Heart right ventricle (tissue), 16 donors: ENCODE measurements at regions not wholly inside any gene's neighbourhood (a gene's known extent, or its start where the extent isn't known, plus 50 kb on each side); places are given as distances from the start of the nearest gene placed in this dataset.

Experiments used
- ATAC-seq, 8 donors: fragments of 200-7000 bp; cut with Tn5 transposase; one replicate each; pipeline ENCODE4 v1.9.1; 2020; ENCODE audit warnings: mild to moderate bottlenecking in 8 of 8, moderate library complexity in 8 of 8, moderate number of reproducible peaks in 1 of 8
- DNase-seq, 2 donors: peaks; one replicate each; pipeline ENCODE4 v3.0.0-alpha.2; 2020
- H3K27ac ChIP-seq, 10 donors: fragments of 200-600 bp; sonication (generic) in 2 of 10; one replicate each; pipeline versions ENCODE4 v1.5.0 to v1.8.0; 2020 to 2022; ENCODE audit warnings: mild to moderate bottlenecking in 3 of 10
- H3K27me3 ChIP-seq, 7 donors: fragments of 200-600 bp; one replicate each; pipeline ENCODE4 v1.8.0; 2021 to 2022; ENCODE audit warnings: mild to moderate bottlenecking in 2 of 7
- H3K36me3 ChIP-seq, 9 donors: fragments of 200-600 bp; sonication (generic) in 1 of 9; one replicate each; pipeline versions ENCODE4 v1.5.0 to v1.8.0; 2020 to 2022; ENCODE audit warnings: mild to moderate bottlenecking in 2 of 9
- H3K4me1 ChIP-seq, 9 donors: fragments of 200-600 bp; sonication (generic) in 1 of 9; one replicate each; pipeline versions ENCODE4 v1.5.0 to v1.8.0; 2020 to 2022; ENCODE audit warnings: mild to moderate bottlenecking in 4 of 9
- H3K4me3 ChIP-seq, 10 donors: fragments of 200-600 bp; sonication (generic) in 2 of 10; one replicate each; pipeline versions ENCODE4 v1.5.0 to v1.8.0; 2020 to 2022; ENCODE audit warnings: mild to moderate bottlenecking in 7 of 10, moderate library complexity in 2 of 10
- H3K9me3 ChIP-seq, 11 donors: fragments of 200-600 bp in 10 of 11; sonication (generic) in 2 of 11; one replicate each; pipeline versions ENCODE4 v1.5.0 to v1.8.0; 2013 to 2022; ENCODE audit warnings: mild to moderate bottlenecking in 2 of 11, control low read depth in 1 of 11, moderate library complexity in 1 of 11
- WGBS, 2 donors: extraction: QIAGEN DNeasy Blood & Tissue Kit; methylation state at CpG; one replicate each; pipeline ENCODE4 v1.1.7; 2013; ENCODE audit warnings: inconsistent platforms in 1 of 2; 5-methylcytosine and 5-hydroxymethylcytosine counted together
- intact Hi-C, 10 donors: fragments of 100-400 bp; cut with DNase I; formaldehyde crosslinking; loops; one replicate each; pipeline versions ENCODE4 v1.11.1 to v1.14.2; 2022
- TF ChIP-seq, protein P1 (sequence below), 9 donors: fragments of 200-600 bp; sonication (generic) in 2 of 9; IDR thresholded peaks; one replicate each; pipeline versions ENCODE4 v1.5.0 to v1.8.0; 2021 to 2022; ENCODE audit warnings: antibody characterized with exemption in 9 of 9, mild to moderate bottlenecking in 5 of 9, moderate library complexity in 1 of 9
- donor health status: Arrhythmogenic right ventricular cardiomyopathy.
- donor health status: ischemic (EF 13 %, LVEDD 7.1; RV severe dilation, severe dysfunction).
- donor health status: healthy with polysubstance abuse.
- donor health status: DM: no; HTN: yes; CAD: no.
- donor health status: DM: no; HTN: no; CAD: no.
- donor health status: ischemic (EF 25% LVEDD 6.9; RV normal size, moderate dysfunction).
- donor health status: ischemic (EF 25% LVEDD 5.7; RV mildly dilated, moderate dysfunction).
- donor health status: healthy.
- donor health status: DM: yes; HTN: yes; CAD: no.
- donor health status: Ischemic cardiomyopathy.
- donor health status: ischemic (EF 35%, LVEDD 5.7; RV mildly dilated, moderate dysfunction).
- donor health status: nonischemic (EF 11% LVEDD 7.7; RV severe dilation, severe dysfunction).
- donor health status: DM: yes; HTN: yes; CAD: no.
- donor health status: PGD.
- donor health status: ischemic (EF 29% LVEDD 5.4; RV normal size, mild dysfunction).
- donor health status: nonischemic (EF 23%, LVEDD 6.1; RV moderate dilation, normal function).

DNA sequence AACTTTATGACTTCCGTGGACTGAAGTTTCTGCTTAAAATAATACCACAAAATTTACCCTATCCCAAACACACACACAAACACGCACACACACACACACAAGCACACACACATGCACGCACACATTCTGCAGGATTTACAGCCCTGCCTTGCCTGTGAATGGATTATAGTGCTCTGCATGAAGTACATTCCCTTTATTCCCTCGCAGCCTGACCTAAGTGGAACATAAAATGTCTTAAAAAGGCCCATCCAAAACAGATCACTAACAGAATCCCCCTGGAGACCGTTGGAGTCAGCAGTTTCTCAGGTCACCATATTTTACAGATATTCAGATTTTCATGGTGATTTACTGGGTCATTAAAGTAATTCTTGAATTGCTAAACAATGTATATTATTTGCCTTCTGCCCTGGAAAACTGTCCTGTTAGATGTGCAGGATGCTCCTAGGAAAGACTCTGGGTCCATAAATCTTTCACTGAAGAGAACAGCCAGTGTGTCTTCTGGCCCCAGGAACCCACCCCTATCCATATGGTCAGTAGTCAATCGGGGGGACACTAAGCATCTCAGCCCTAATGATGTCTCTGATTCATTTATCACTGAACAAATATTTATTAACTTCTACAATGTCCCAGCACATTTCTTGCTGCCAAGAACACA, 587.7 kb upstream of the BOD1L1 start:
- Histone ChIP-seq H3K4me3 (no peak overlapping the region), H3K27ac (no peak overlapping the region), H3K9me3 (peaks cover 0 to 15% (median 0%) of the 10 kb centered on the region in 11 donors), H3K36me3 (no peaks in the 10 kb centered on the region), H3K4me1 (no peaks in the 10 kb centered on the region), H3K27me3 (no peaks in the 10 kb centered on the region)
- TF ChIP-seq, protein P1, sequence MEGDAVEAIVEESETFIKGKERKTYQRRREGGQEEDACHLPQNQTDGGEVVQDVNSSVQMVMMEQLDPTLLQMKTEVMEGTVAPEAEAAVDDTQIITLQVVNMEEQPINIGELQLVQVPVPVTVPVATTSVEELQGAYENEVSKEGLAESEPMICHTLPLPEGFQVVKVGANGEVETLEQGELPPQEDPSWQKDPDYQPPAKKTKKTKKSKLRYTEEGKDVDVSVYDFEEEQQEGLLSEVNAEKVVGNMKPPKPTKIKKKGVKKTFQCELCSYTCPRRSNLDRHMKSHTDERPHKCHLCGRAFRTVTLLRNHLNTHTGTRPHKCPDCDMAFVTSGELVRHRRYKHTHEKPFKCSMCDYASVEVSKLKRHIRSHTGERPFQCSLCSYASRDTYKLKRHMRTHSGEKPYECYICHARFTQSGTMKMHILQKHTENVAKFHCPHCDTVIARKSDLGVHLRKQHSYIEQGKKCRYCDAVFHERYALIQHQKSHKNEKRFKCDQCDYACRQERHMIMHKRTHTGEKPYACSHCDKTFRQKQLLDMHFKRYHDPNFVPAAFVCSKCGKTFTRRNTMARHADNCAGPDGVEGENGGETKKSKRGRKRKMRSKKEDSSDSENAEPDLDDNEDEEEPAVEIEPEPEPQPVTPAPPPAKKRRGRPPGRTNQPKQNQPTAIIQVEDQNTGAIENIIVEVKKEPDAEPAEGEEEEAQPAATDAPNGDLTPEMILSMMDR (IDR thresholded peaks at IDR 0.05) = no peak
- intact Hi-C loops = no loop called here
- 80 to 81% methylated on average over 6 of the region's 6 CpGs for WGBS, 2 donors
- DNase-seq = no peak
- ATAC-seq = no peak

DNA sequence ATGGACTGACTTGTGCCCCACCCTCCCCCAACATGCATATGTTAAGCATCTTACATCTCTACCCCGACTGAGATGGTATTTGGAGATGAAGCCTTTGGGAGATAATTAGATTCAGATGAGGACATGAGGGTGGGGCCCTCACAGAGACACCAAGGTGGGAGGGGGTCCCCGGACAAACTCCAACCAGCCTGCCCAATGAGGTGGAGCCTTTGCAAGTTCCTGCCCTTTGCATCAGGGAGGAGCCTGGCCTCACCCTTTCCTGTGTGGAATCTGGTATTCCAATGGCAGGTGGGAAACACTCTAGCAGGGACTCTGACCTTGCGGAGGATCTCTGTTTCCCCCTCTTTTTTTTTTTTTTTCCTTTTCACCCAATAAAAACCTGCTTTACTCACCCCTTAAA, 589.9 kb upstream of the BOD1L1 start:
- no peak for ATAC-seq
- H3K9me3 ChIP-seq = peaks cover 0 to 13% (median 0%) of the 10 kb centered on the region in 11 donors
- no peaks in the 10 kb centered on the region for H3K27me3 ChIP-seq
- no peak overlapping the region for H3K4me3 ChIP-seq
- peaks cover 0 to 7% (median 0%) of the 10 kb centered on the region in 9 donors for H3K4me1 ChIP-seq
- no peak for DNase-seq
- 72 to 89% methylated on average over 3 of the region's 3 CpGs for WGBS, 2 donors
- H3K36me3 ChIP-seq = no peaks in the 10 kb centered on the region
- no peak overlapping the region for H3K27ac ChIP-seq
- intact Hi-C loops = no loop called here
- TF ChIP-seq, protein P1 (IDR thresholded peaks at IDR 0.05) = no peak

DNA sequence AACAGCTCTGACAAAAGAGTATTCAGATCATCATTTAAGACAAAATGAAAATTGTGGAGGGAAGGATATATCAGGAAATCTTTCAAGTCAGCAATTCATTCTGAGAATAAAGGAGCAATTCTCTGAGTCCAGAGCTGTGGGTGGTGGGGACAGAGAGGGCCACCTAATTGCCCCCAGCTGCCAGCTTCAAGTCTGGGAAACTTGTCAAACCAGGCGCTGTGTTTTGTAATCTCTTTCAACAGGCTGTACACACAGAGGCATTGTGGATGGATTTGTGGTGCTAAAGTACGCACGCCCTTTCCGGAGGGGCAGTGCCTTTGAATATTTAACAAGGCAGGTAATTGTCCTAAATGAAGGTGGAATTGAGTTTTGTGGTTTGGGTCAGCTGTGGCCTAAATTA, 591.1 kb upstream of the BOD1L1 start:
- intact Hi-C loops = no loop called here
- DNase-seq = peak in 1 of 2 donors; percentile 6
- no peaks in the 10 kb centered on the region for H3K36me3 ChIP-seq
- peak in 4 of 8 donors; percentile 42 to 61 (median 54) for ATAC-seq
- TF ChIP-seq, protein P1 (IDR thresholded peaks at IDR 0.05) = no peak
- H3K4me1 ChIP-seq = peaks cover 0 to 19% (median 5%) of the 10 kb centered on the region in 9 donors
- H3K9me3 ChIP-seq = peaks cover 0 to under 1% (median 0%) of the 10 kb centered on the region in 11 donors
- no peak overlapping the region for H3K4me3 ChIP-seq
- no peak overlapping the region for H3K27ac ChIP-seq
- 51 to 60% methylated on average over 4 of the region's 4 CpGs for WGBS, 2 donors
- H3K27me3 ChIP-seq = no peaks in the 10 kb centered on the region

DNA sequence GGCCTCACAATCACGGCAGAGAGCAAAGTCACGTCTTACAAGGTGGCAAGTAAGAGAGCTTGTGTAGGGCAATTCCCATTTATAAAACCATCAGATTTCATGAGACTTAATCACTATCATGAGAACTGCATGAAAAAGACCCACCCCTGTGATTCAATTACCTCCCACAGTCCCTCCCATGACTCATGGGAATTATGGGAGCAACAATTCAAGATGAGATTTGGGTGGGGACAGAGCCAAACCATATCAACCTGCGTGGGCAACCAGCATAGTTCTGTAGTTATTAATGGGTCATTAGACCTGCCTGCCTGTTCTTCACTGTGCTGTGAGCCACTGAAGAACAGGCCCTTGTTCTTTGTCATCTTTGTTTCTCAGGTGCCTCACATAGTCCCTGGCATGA, 593.7 kb upstream of the BOD1L1 start:
- H3K36me3 ChIP-seq = no peaks in the 10 kb centered on the region
- intact Hi-C loops = no loop called here
- ATAC-seq = no peak

More for the DNA sequence above, 593.7 kb upstream of the BOD1L1 start:
- TF ChIP-seq, protein P1 (IDR thresholded peaks at IDR 0.05) = no peak
- Histone ChIP-seq H3K4me1 (peaks cover 0 to 22% (median 5%) of the 10 kb centered on the region in 9 donors), H3K27ac (no peak overlapping the region), H3K4me3 (no peak overlapping the region), H3K9me3 (no peaks in the 10 kb centered on the region), H3K27me3 (no peaks in the 10 kb centered on the region)
- no peak for DNase-seq
- WGBS, 2 donors = 84 to 85% methylated on average over 3 of the region's 3 CpGs
